Activated CD8-positive, alpha-beta memory T cell treated with anti-CD3 and anti-CD28 coated beads for 24 hours (primary cell): ENCODE measurements at regions not wholly inside any gene's neighbourhood (a gene's known extent, or its start where the extent isn't known, plus 50 kb on each side); places are given as distances from the start of the nearest gene placed in this dataset.

Source experiments
- DNase-seq: peaks from one replicate; pipeline ENCODE4 v3.0.0-alpha.2; 2020

GRCh38 chr6:30396833-30397479, 52.0 kb downstream of the RPP21 start:
- DNase-seq = peak; percentile 95

DNA sequence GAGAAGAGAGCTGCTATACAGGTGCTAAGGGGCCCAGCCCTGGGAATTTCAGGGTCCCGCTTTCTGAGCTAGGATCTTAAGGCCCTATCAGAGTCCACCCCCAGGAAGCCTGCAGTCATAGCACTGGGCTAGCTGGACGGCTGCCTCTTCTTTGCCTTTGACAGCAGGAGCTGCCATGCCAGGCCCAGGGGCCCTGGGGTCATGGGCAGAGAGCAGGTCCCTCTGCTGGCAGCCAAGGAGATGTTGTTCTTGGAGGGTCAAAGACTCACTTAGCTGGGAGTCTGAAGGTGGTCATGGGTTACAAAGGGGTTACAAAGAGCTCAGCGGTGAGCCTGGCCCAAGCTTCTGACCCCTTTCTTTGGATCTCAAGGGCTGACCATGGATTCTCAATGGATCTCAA, 52.7 kb downstream of the RPP21 start:
- no peak for DNase-seq

GRCh38 chr6:30399390-30400058, 54.6 kb downstream of the RPP21 start:
- DNase-seq = no peak

GRCh38 chr6:30405934-30406333, 61.0 kb downstream of the RPP21 start:
- DNase-seq = no peak

GRCh38 chr6:30409184-30409583, 64.2 kb downstream of the RPP21 start:
- no peak for DNase-seq

DNA sequence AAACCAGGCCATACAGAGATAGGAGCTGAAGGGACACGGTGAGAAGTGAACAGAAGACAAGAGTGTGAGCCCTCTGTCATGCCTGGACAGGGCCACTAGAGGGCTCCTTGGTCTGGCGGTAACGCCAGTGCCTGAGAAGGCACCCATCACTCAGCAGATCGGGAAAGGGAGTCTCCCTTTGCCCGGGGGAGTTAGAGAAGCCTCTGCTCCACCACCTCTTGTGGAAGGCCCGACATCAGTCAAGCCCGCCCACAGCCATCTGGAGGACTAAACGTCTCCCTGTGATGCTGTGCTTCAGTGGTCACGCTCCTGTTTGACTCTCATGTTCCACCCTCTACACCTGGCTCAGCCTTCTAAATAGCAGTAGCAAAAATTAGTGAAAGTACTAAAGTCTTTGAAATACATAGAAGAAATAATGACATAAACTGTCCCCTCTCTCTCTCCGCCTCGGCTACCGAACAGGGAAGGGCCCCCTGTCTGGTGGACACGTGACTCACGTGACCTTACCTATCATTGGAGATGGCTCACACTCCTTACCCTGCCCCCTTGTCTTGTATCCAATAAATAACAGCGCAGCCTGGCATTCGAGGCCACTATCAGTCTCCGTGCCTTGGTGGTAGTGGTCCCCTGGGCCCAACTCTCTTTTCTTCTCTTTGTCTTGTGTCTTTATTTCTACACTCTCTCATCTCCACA, 66.7 kb downstream of the RPP21 start:
- peak; percentile 82 for DNase-seq

- no peak for DNase-seq
Observed at GRCh38 chr6:30418448-30418847, 70.9 kb upstream of the HLA-E start.

GRCh38 chr6:30424549-30424948, 64.8 kb upstream of the HLA-E start:
- DNase-seq = no peak
